Fibroblast of mammary gland (primary cell): ENCODE measurements at regions not wholly inside any gene's neighbourhood (a gene's known extent, or its start where the extent isn't known, plus 50 kb on each side); places are given as distances from the start of the nearest gene placed in this dataset.

Experiments used
- DNase-seq: peaks from one replicate; pipeline ENCODE4 v3.0.0-alpha.2; 2010; ENCODE audit warnings: low read depth
- H3K4me3 ChIP-seq: 2 replicates; pipeline ENCODE4 v1.5.1; 2011; ENCODE audit warnings: low read depth, mild to moderate bottlenecking, low read length, moderate library complexity; ENCODE audit not compliant: control insufficient read depth
- CTCF ChIP-seq: conservative IDR thresholded peaks from 2 replicates; pipeline ENCODE4 v1.5.1; 2011; ENCODE audit warnings: low read depth, low read length, inconsistent platforms; ENCODE audit not compliant: control insufficient read depth, insufficient read depth

- DNase-seq: no peak
- TF ChIP-seq CTCF: no peak
- no peak overlapping the region for H3K4me3 ChIP-seq
Observed at GRCh38 chr21:18877917-18878316, 474.3 kb upstream of the TMPRSS15 start.

GRCh38 chr21:18887922-18888602, 484.5 kb upstream of the TMPRSS15 start:
- TF ChIP-seq CTCF: no peak
- H3K4me3 ChIP-seq: no peak overlapping the region
- DNase-seq: no peak

- no peak overlapping the region for H3K4me3 ChIP-seq
- DNase-seq: no peak
- TF ChIP-seq CTCF: no peak
Observed at GRCh38 chr21:18893406-18893805, 489.8 kb upstream of the TMPRSS15 start.

GRCh38 chr21:18894387-18894786, 490.8 kb upstream of the TMPRSS15 start:
- DNase-seq: no peak
- no peak for TF ChIP-seq CTCF
- no peak overlapping the region for H3K4me3 ChIP-seq

GRCh38 chr21:18899261-18899660, 495.7 kb upstream of the TMPRSS15 start:
- no peak for TF ChIP-seq CTCF
- H3K4me3 ChIP-seq: no peak overlapping the region
- no peak for DNase-seq

- no peak for DNase-seq
- TF ChIP-seq CTCF: no peak
- H3K4me3 ChIP-seq: no peak overlapping the region
Observed at GRCh38 chr21:18902660-18903059, 499.1 kb upstream of the TMPRSS15 start.

- DNase-seq: no peak
- no peak for TF ChIP-seq CTCF
- H3K4me3 ChIP-seq: no peak overlapping the region
Observed at GRCh38 chr21:18907076-18907475, 503.5 kb upstream of the TMPRSS15 start.
